CD4-positive, CD25-positive, alpha-beta regulatory T cell (primary cell): ENCODE measurements at regions not wholly inside any gene's neighbourhood (a gene's known extent, or its start where the extent isn't known, plus 50 kb on each side); places are given as distances from the start of the nearest gene placed in this dataset.
"Not testable (repeated sequence)": the region's sequence is repeated elsewhere in the genome, so short reads cannot be mapped to it uniquely, and the experiment has no call there.

ENCODE experiments used
- ATAC-seq, 2 donors: fragments of 150-1000 bp; cut with Tn5 transposase; one replicate each; pipeline ENCODE4 v1.10.0; 2021; ENCODE audit warnings: low read depth in 2 of 2, moderate number of reproducible peaks in 2 of 2, moderate library complexity in 1 of 2
- DNase-seq, 3 donors: peaks; one replicate each; pipeline versions ENCODE4 v3.0.0 to v3.0.0-alpha.2; 2012 to 2022; ENCODE audit warnings: mixed read lengths in 1 of 3
- H3K27ac ChIP-seq: one replicate; pipeline ENCODE4 v1.7.0; 2013; ENCODE audit warnings: mild to moderate bottlenecking, low read length; ENCODE audit not compliant: insufficient read depth, poor library complexity, severe bottlenecking
- H3K27me3 ChIP-seq: one replicate; pipeline ENCODE4 v1.7.0; 2013; ENCODE audit warnings: low read length; ENCODE audit not compliant: control insufficient read depth, insufficient read depth
- H3K36me3 ChIP-seq: one replicate; pipeline ENCODE4 v1.7.0; 2013; ENCODE audit warnings: mild to moderate bottlenecking, low read length, moderate library complexity; ENCODE audit not compliant: control insufficient read depth, insufficient read depth
- H3K4me1 ChIP-seq: 2 replicates; pipeline ENCODE4 v1.7.0; 2013; ENCODE audit warnings: mild to moderate bottlenecking, low read length; ENCODE audit not compliant: insufficient read depth, control insufficient read depth, poor library complexity, severe bottlenecking
- H3K4me3 ChIP-seq: one replicate; pipeline ENCODE4 v1.7.0; 2013; ENCODE audit warnings: low read depth, mild to moderate bottlenecking, low read length, moderate library complexity
- H3K9me3 ChIP-seq, 2 experiments: 1 replicate in 1 of 2; 2 replicates in 1 of 2; pipeline ENCODE4 v1.7.0; 2013; ENCODE audit warnings: low read length in 2 of 2, mild to moderate bottlenecking in 1 of 2, moderate library complexity in 1 of 2; ENCODE audit not compliant: control insufficient read depth in 2 of 2
- H3K27ac Mint-ChIP-seq, 3 donors: one replicate each; pipeline ENCODE4 v1.8.0; 2020 to 2022; ENCODE audit warnings: mild to moderate bottlenecking in 3 of 3, mixed read lengths in 3 of 3, moderate library complexity in 2 of 3
- H3K27me3 Mint-ChIP-seq: one replicate; pipeline ENCODE4 v1.8.0; 2022; ENCODE audit warnings: mild to moderate bottlenecking, mixed read lengths
- H3K36me3 Mint-ChIP-seq: one replicate; pipeline ENCODE4 v1.8.0; 2020; ENCODE audit warnings: mixed read lengths
- H3K4me1 Mint-ChIP-seq, 4 donors: one replicate each; pipeline ENCODE4 v1.8.0; 2020 to 2022; ENCODE audit warnings: mixed read lengths in 4 of 4, mild to moderate bottlenecking in 1 of 4
- H3K4me3 Mint-ChIP-seq, 4 donors: one replicate each; pipeline ENCODE4 v1.8.0; 2020 to 2022; ENCODE audit warnings: mild to moderate bottlenecking in 4 of 4, mixed read lengths in 4 of 4, moderate library complexity in 3 of 4
- H3K9me3 Mint-ChIP-seq, 7 donors: one replicate each; pipeline ENCODE4 v1.8.0; 2020 to 2022; ENCODE audit warnings: mixed read lengths in 7 of 7, mild to moderate bottlenecking in 3 of 7, moderate library complexity in 2 of 7

- H3K36me3 Mint-ChIP-seq: no peaks in the 10 kb centered on the region
These were observed 361.1 kb upstream of the ATP10A start for GRCh38 chr15:26224266-26224665.

GRCh38 chr15:26223720-26224119, 360.6 kb upstream of the ATP10A start:
- Mint-ChIP-seq H3K27me3 (no peaks in the 10 kb centered on the region), H3K36me3 (no peaks in the 10 kb centered on the region), H3K4me1 (no peaks in the 10 kb centered on the region), H3K9me3 (peaks cover 0 to 13% (median 6%) of the 10 kb centered on the region in 7 donors), H3K27ac (no peak overlapping the region), H3K4me3 (no peak overlapping the region)
- no peak for DNase-seq
- no peak for ATAC-seq
- H3K36me3 ChIP-seq: no peaks in the 10 kb centered on the region
- no peaks in the 10 kb centered on the region for H3K9me3 ChIP-seq
- no peak overlapping the region for H3K27ac ChIP-seq
- H3K4me1 ChIP-seq: no peaks in the 10 kb centered on the region
- H3K27me3 ChIP-seq: no peaks in the 10 kb centered on the region
- no peak overlapping the region for H3K4me3 ChIP-seq

More at GRCh38 chr15:26224266-26224665, 361.1 kb upstream of the ATP10A start:
- H3K4me1 Mint-ChIP-seq: no peaks in the 10 kb centered on the region
- Histone ChIP-seq H3K4me1 (no peaks in the 10 kb centered on the region), H3K27ac (no peak overlapping the region), H3K36me3 (no peaks in the 10 kb centered on the region), H3K4me3 (no peak overlapping the region), H3K9me3 (no peaks in the 10 kb centered on the region), H3K27me3 (no peaks in the 10 kb centered on the region)
- H3K27me3 Mint-ChIP-seq: no peaks in the 10 kb centered on the region
- DNase-seq (no peak), ATAC-seq (no peak)
- no peak overlapping the region for H3K4me3 Mint-ChIP-seq
- peaks cover 0 to 13% (median 6%) of the 10 kb centered on the region in 7 donors for H3K9me3 Mint-ChIP-seq
- H3K27ac Mint-ChIP-seq: no peak overlapping the region

- Histone ChIP-seq H3K36me3 (no peaks in the 10 kb centered on the region), H3K27me3 (no peaks in the 10 kb centered on the region), H3K9me3 (no peaks in the 10 kb centered on the region), H3K4me3 (no peak overlapping the region), H3K4me1 (no peaks in the 10 kb centered on the region), H3K27ac (no peak overlapping the region)
- no peaks in the 10 kb centered on the region for H3K36me3 Mint-ChIP-seq
- H3K9me3 Mint-ChIP-seq: peaks cover 0 to 10% (median 5%) of the 10 kb centered on the region in 7 donors
- H3K27me3 Mint-ChIP-seq: no peaks in the 10 kb centered on the region
- ATAC-seq (no peak), DNase-seq (no peak)
- H3K4me1 Mint-ChIP-seq: no peaks in the 10 kb centered on the region
- H3K4me3 Mint-ChIP-seq: no peak overlapping the region
- no peak overlapping the region for H3K27ac Mint-ChIP-seq
These were observed 359.7 kb upstream of the ATP10A start for GRCh38 chr15:26222781-26223180.

GRCh38 chr15:26217043-26217442, 353.9 kb upstream of the ATP10A start:
- H3K36me3 Mint-ChIP-seq, H3K27me3 Mint-ChIP-seq, H3K27ac Mint-ChIP-seq, H3K9me3 ChIP-seq, ATAC-seq, H3K4me1 ChIP-seq, H3K27ac ChIP-seq, H3K4me1 Mint-ChIP-seq, H3K9me3 Mint-ChIP-seq, DNase-seq, H3K36me3 ChIP-seq, H3K4me3 Mint-ChIP-seq, H3K27me3 ChIP-seq, H3K4me3 ChIP-seq: not testable (repeated sequence)

GRCh38 chr15:26214290-26214689, 351.2 kb upstream of the ATP10A start:
- no peak overlapping the region for H3K27ac Mint-ChIP-seq
- Histone ChIP-seq H3K36me3 (no peaks in the 10 kb centered on the region), H3K27ac (no peak overlapping the region), H3K9me3 (no peaks in the 10 kb centered on the region), H3K4me3 (no peak overlapping the region), H3K4me1 (no peaks in the 10 kb centered on the region), H3K27me3 (no peaks in the 10 kb centered on the region)
- H3K36me3 Mint-ChIP-seq: no peaks in the 10 kb centered on the region
- no peak overlapping the region for H3K4me3 Mint-ChIP-seq
- peaks cover 4% of the 10 kb centered on the region for H3K27me3 Mint-ChIP-seq
- H3K9me3 Mint-ChIP-seq: peaks cover 0 to 8% (median 2%) of the 10 kb centered on the region in 7 donors
- no peak for DNase-seq
- no peaks in the 10 kb centered on the region for H3K4me1 Mint-ChIP-seq
- ATAC-seq: no peak

GRCh38 chr15:26213427-26213826, 350.3 kb upstream of the ATP10A start:
- Mint-ChIP-seq H3K4me3 (no peak overlapping the region), H3K9me3 (peaks cover 0 to 8% (median 2%) of the 10 kb centered on the region in 7 donors), H3K4me1 (no peaks in the 10 kb centered on the region), H3K36me3 (no peaks in the 10 kb centered on the region), H3K27me3 (peaks cover 4% of the 10 kb centered on the region), H3K27ac (no peak overlapping the region)
- H3K36me3 ChIP-seq: no peaks in the 10 kb centered on the region
- ATAC-seq (no peak), DNase-seq (no peak)
- H3K4me3 ChIP-seq: no peak overlapping the region
- H3K27ac ChIP-seq: no peak overlapping the region
- no peaks in the 10 kb centered on the region for H3K9me3 ChIP-seq
- H3K4me1 ChIP-seq: no peaks in the 10 kb centered on the region
- H3K27me3 ChIP-seq: no peaks in the 10 kb centered on the region

GRCh38 chr15:26212109-26212508, 349.0 kb upstream of the ATP10A start:
- DNase-seq (no peak), ATAC-seq (no peak)
- Histone ChIP-seq H3K9me3 (no peaks in the 10 kb centered on the region), H3K4me3 (no peak overlapping the region), H3K27ac (no peak overlapping the region), H3K4me1 (no peaks in the 10 kb centered on the region), H3K36me3 (no peaks in the 10 kb centered on the region), H3K27me3 (no peaks in the 10 kb centered on the region)
- peaks cover 0 to 7% (median 2%) of the 10 kb centered on the region in 7 donors for H3K9me3 Mint-ChIP-seq
- H3K4me3 Mint-ChIP-seq: no peak overlapping the region
- H3K4me1 Mint-ChIP-seq: no peaks in the 10 kb centered on the region
- H3K36me3 Mint-ChIP-seq: no peaks in the 10 kb centered on the region
- peaks cover 4% of the 10 kb centered on the region for H3K27me3 Mint-ChIP-seq
- no peak overlapping the region for H3K27ac Mint-ChIP-seq

- Histone ChIP-seq H3K9me3 (peaks cover 0 to 1% of the 10 kb centered on the region in 2 experiments), H3K4me1 (no peaks in the 10 kb centered on the region), H3K27me3 (no peaks in the 10 kb centered on the region), H3K27ac (no peak overlapping the region), H3K4me3 (no peak overlapping the region), H3K36me3 (no peaks in the 10 kb centered on the region)
- peaks cover 0 to 6% (median under 1%) of the 10 kb centered on the region in 7 donors for H3K9me3 Mint-ChIP-seq
- DNase-seq (no peak), ATAC-seq (no peak)
- peaks cover 4% of the 10 kb centered on the region for H3K27me3 Mint-ChIP-seq
- no peak overlapping the region for H3K4me3 Mint-ChIP-seq
- no peak overlapping the region for H3K27ac Mint-ChIP-seq
- H3K36me3 Mint-ChIP-seq: no peaks in the 10 kb centered on the region
- H3K4me1 Mint-ChIP-seq: no peaks in the 10 kb centered on the region
These were observed 347.9 kb upstream of the ATP10A start for GRCh38 chr15:26210980-26211379.
